ENCODE measurements at regions not wholly inside any gene's neighbourhood (a gene's known extent, or its start where the extent isn't known, plus 50 kb on each side); places are given as distances from the start of the nearest gene placed in this dataset.
A peak's percentile ranks its signal among the peaks of the same experiment; 100 is the strongest.

GRCh38 chr3:55190331-55190730, 262.5 kb upstream of the LRTM1 start:
- no peak overlapping the region for H3K4me3 ChIP-seq (ENCODE audit: low read depth, low read length)
- no peak for DNase-seq (ENCODE audit: low read depth)
- TF ChIP-seq CTCF (IDR thresholded peaks at IDR 0.05; ENCODE audit: insufficient read depth, low read length): no peak

- no peak for TF ChIP-seq CTCF (IDR thresholded peaks at IDR 0.05; ENCODE audit: insufficient read depth, low read length)
- DNase-seq (ENCODE audit: low read depth): peak; percentile 79
- H3K4me3 ChIP-seq (ENCODE audit: low read depth, low read length): no peak overlapping the region
Observed at GRCh38 chr3:55189359-55189801, 261.5 kb upstream of the LRTM1 start.

GRCh38 chr3:55185380-55185779, 257.5 kb upstream of the LRTM1 start:
- H3K4me3 ChIP-seq (ENCODE audit: low read depth, low read length): no peak overlapping the region
- TF ChIP-seq CTCF (IDR thresholded peaks at IDR 0.05; ENCODE audit: insufficient read depth, low read length): no peak
- DNase-seq (ENCODE audit: low read depth): no peak

- no peak for DNase-seq (ENCODE audit: low read depth)
- TF ChIP-seq CTCF (IDR thresholded peaks at IDR 0.05; ENCODE audit: insufficient read depth, low read length): no peak
- H3K4me3 ChIP-seq (ENCODE audit: low read depth, low read length): no peak overlapping the region
Observed at GRCh38 chr3:55183201-55183600, 255.3 kb upstream of the LRTM1 start.

- TF ChIP-seq CTCF (IDR thresholded peaks at IDR 0.05; ENCODE audit: insufficient read depth, low read length): peak; percentile 74
- no peak overlapping the region for H3K4me3 ChIP-seq (ENCODE audit: low read depth, low read length)
- peak; percentile 76 for DNase-seq (ENCODE audit: low read depth)
Observed at GRCh38 chr3:55180936-55181535, 253.2 kb upstream of the LRTM1 start.

GRCh38 chr3:55180161-55180560, 252.3 kb upstream of the LRTM1 start:
- no peak overlapping the region for H3K4me3 ChIP-seq (ENCODE audit: low read depth, low read length)
- peak; percentile 43 for DNase-seq (ENCODE audit: low read depth)
- TF ChIP-seq CTCF (IDR thresholded peaks at IDR 0.05; ENCODE audit: insufficient read depth, low read length): no peak

- no peak for TF ChIP-seq CTCF (IDR thresholded peaks at IDR 0.05; ENCODE audit: insufficient read depth, low read length)
- DNase-seq (ENCODE audit: low read depth): no peak
- no peak overlapping the region for H3K4me3 ChIP-seq (ENCODE audit: low read depth, low read length)
Observed at GRCh38 chr3:55178336-55178735, 250.5 kb upstream of the LRTM1 start.

Data from fibroblast of the aortic adventitia (primary cell).